DND-41 (cell line): ENCODE measurements at regions not wholly inside any gene's neighbourhood (a gene's known extent, or its start where the extent isn't known, plus 50 kb on each side); places are given as distances from the start of the nearest gene placed in this dataset.

Experiments used
- ATAC-seq: fragments of 200-7000 bp; cut with Tn5 transposase; 3 replicates; pipeline ENCODE4 v1.9.1; 2021; ENCODE audit warnings: low read depth; ENCODE audit not compliant: insufficient read depth
- DNase-seq: peaks from one replicate; pipeline ENCODE4 v3.0.0-alpha.2; 2020
- H2AFZ ChIP-seq: 2 replicates; pipeline ENCODE4 v1.6.0; 2012; ENCODE audit warnings: low read depth, low read length
- H3K27ac ChIP-seq: 2 replicates; pipeline ENCODE4 v1.5.1; 2012; ENCODE audit warnings: low read length, inconsistent platforms
- H3K27me3 ChIP-seq: fragments of 200-600 bp; sonication (generic); 2 replicates; pipeline ENCODE4 v1.6.0; 2012; ENCODE audit warnings: low read length, mild to moderate bottlenecking, inconsistent platforms; ENCODE audit not compliant: insufficient read depth, poor library complexity
- H3K36me3 ChIP-seq: 2 replicates; pipeline ENCODE4 v1.5.1; 2012; ENCODE audit warnings: low read length, inconsistent platforms; ENCODE audit not compliant: insufficient read depth
- H3K4me1 ChIP-seq: 2 replicates; pipeline ENCODE4 v1.5.1; 2012; ENCODE audit warnings: mild to moderate bottlenecking, low read length; ENCODE audit not compliant: insufficient read depth
- H3K4me2 ChIP-seq: 2 replicates; pipeline ENCODE4 v1.6.0; 2012; ENCODE audit warnings: mild to moderate bottlenecking, moderate library complexity, low read length, inconsistent platforms; ENCODE audit not compliant: insufficient read depth
- H3K4me3 ChIP-seq, 2 experiments: fragments of 200-600 bp in 1 of 2; shearing (Covaris generic) in 1 of 2; 2 replicates each; pipeline ENCODE4 v1.5.1; 2012 to 2016; ENCODE audit warnings: inconsistent platforms in 2 of 2, low read length in 2 of 2, mild to moderate bottlenecking in 2 of 2, low read depth in 1 of 2, moderate library complexity in 1 of 2
- H3K79me2 ChIP-seq: 2 replicates; pipeline ENCODE4 v1.6.0; 2012; ENCODE audit warnings: low read length, inconsistent platforms; ENCODE audit not compliant: insufficient read depth
- H3K9ac ChIP-seq: 2 replicates; pipeline ENCODE4 v1.6.0; 2012; ENCODE audit warnings: low read depth, mild to moderate bottlenecking, inconsistent platforms, low read length, moderate library complexity
- H3K9me3 ChIP-seq: 2 replicates; pipeline ENCODE4 v1.5.1; 2012; ENCODE audit warnings: low read length, moderate library complexity, mild to moderate bottlenecking, inconsistent platforms; ENCODE audit not compliant: insufficient read depth, severe bottlenecking
- H4K20me1 ChIP-seq: 2 replicates; pipeline ENCODE4 v1.6.0; 2012; ENCODE audit warnings: low read length; ENCODE audit not compliant: insufficient read depth
- EZH2 ChIP-seq: IDR thresholded peaks from 3 replicates; pipeline ENCODE4 v1.6.1; 2012; ENCODE audit warnings: borderline replicate concordance, low read depth, mild to moderate bottlenecking, moderate library complexity, low read length, inconsistent platforms; ENCODE audit not compliant: severe bottlenecking
- TF ChIP-seq, protein P1 (sequence below): IDR thresholded peaks from 2 replicates; pipeline ENCODE4 v1.5.1; 2012; ENCODE audit warnings: borderline replicate concordance, low read length, moderate library complexity, mild to moderate bottlenecking; ENCODE audit not compliant: poor library complexity, severe bottlenecking; ENCODE audit errors: extremely low read depth

DNA sequence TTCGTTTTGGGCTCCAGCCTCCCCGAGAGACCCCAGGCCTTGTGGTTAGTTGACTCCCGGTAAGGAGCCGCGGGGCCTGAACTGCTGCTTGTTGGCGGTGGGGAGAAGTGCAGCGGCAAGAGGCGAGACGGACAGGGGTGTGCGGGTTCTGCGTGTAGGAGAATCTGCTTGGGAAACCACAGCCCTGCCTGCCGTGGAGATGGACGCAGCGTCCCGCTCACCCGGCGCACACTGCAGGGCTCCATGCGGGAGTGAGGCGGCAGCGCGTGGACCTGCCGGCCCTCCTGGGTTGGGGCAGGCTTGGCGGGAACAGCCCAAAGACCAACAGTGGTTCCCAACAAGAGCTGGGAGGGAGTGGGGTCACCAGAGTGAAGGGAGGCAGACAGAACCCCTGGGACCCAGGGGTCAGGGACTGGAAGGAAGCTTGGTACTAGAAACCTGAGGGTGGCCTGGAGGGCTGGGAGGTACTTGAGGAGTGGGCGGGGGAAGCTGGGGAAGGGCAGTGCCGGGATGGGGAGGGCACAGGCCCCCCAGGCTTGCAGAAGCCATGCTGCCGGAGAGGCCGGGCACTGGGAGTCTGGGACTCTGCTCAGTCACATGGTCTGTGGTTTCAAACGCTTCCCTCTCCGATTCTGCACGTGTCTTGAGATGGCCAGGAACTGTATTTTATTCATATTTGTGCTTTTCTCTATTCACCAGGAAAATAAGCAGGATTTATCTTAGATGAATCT, 70.8 kb downstream of the RGS12 start:
- DNase-seq (no peak), ATAC-seq (no peak)
- no peaks in the 10 kb centered on the region for H3K36me3 ChIP-seq
- no peak overlapping the region for H3K9ac ChIP-seq
- H3K27ac ChIP-seq: no peak overlapping the region
- peaks cover 54% of the 10 kb centered on the region for H4K20me1 ChIP-seq
- no peak overlapping the region for H3K4me2 ChIP-seq
- peaks cover 6% of the 10 kb centered on the region for H3K4me1 ChIP-seq
- no peak overlapping the region for H2AFZ ChIP-seq
- no peaks in the 10 kb centered on the region for H3K79me2 ChIP-seq
- no peak overlapping the region for H3K4me3 ChIP-seq
- no peaks in the 10 kb centered on the region for H3K9me3 ChIP-seq
- H3K27me3 ChIP-seq: peaks cover 3% of the 10 kb centered on the region
- TF ChIP-seq, protein P1, sequence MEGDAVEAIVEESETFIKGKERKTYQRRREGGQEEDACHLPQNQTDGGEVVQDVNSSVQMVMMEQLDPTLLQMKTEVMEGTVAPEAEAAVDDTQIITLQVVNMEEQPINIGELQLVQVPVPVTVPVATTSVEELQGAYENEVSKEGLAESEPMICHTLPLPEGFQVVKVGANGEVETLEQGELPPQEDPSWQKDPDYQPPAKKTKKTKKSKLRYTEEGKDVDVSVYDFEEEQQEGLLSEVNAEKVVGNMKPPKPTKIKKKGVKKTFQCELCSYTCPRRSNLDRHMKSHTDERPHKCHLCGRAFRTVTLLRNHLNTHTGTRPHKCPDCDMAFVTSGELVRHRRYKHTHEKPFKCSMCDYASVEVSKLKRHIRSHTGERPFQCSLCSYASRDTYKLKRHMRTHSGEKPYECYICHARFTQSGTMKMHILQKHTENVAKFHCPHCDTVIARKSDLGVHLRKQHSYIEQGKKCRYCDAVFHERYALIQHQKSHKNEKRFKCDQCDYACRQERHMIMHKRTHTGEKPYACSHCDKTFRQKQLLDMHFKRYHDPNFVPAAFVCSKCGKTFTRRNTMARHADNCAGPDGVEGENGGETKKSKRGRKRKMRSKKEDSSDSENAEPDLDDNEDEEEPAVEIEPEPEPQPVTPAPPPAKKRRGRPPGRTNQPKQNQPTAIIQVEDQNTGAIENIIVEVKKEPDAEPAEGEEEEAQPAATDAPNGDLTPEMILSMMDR: no peak
- no peak for TF ChIP-seq EZH2

DNA sequence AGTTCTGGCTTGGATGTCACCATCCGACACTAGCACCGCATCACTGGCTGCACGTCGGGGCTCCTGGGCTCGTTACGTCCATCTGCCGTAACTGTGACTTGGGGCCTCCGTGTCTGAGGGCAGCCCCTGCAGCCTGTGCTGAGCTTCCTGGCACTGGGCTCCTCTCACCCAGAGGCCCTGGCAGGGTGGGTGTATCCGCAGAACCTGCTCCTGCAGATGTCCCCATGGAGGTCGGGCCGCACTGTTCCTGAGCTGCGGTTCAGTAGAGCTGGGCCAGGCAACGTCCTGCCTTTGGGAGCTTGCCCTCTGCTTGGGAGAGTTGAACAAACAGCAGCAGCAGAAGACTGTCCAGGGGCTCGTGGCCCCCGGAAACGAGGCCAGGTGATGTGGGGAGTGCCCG, 71.4 kb downstream of the RGS12 start:
- H3K36me3 ChIP-seq: no peaks in the 10 kb centered on the region
- no peak overlapping the region for H2AFZ ChIP-seq
- H3K4me2 ChIP-seq: no peak overlapping the region
- no peak overlapping the region for H3K27ac ChIP-seq
- TF ChIP-seq EZH2: no peak
- TF ChIP-seq, protein P1: no peak
- H4K20me1 ChIP-seq: peaks cover 60% of the 10 kb centered on the region
- H3K27me3 ChIP-seq: peaks cover 9% of the 10 kb centered on the region
- no peaks in the 10 kb centered on the region for H3K9me3 ChIP-seq
- H3K4me1 ChIP-seq: peaks cover 13% of the 10 kb centered on the region
- H3K79me2 ChIP-seq: no peaks in the 10 kb centered on the region
- DNase-seq (no peak), ATAC-seq (no peak)
- no peak overlapping the region for H3K9ac ChIP-seq
- H3K4me3 ChIP-seq: no peak overlapping the region

DNA sequence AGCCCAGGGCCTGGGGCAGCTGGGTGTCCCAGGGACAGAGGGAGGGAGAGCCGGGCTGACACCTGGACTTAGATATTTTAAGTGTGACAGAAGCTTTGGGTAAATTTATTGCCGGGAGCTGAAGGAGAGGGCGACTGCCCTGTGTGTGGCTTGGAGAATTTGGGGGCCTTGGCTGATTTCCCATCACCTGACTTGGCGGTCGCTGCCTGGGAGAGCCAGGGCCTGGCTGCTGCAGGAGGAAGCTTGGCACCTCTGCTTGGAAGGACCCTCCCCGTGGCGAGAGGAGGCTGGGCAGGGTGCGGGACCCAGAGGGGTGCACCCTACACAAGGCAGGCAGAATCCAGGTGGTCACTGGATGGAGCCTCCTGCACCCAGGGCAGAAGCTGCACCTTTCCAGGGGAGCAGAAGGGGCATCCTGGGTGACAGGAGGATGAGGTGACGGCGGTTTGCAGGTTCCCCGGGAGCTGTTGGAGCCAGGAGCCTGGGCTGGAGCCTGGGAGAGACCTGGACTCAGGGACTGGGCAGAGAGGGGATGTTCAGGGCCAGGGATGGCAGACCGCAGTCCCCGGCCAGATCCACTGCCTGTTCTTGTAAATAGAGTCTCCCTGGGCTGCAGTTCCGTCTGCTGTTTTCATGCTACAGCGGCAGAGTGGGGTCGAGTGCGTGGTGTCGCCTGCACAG, 72.0 kb downstream of the RGS12 start:
- H3K4me2 ChIP-seq: no peak overlapping the region

More for the DNA sequence above, 72.0 kb downstream of the RGS12 start:
- Histone ChIP-seq H2AFZ (no peak overlapping the region), H3K4me1 (peaks cover 18% of the 10 kb centered on the region), H3K27ac (no peak overlapping the region), H3K27me3 (peaks cover 15% of the 10 kb centered on the region), H4K20me1 (peaks cover 66% of the 10 kb centered on the region), H3K4me3 (no peak overlapping the region), H3K36me3 (no peaks in the 10 kb centered on the region), H3K9ac (no peak overlapping the region), H3K79me2 (no peaks in the 10 kb centered on the region), H3K9me3 (no peaks in the 10 kb centered on the region)
- TF ChIP-seq, protein P1: no peak
- TF ChIP-seq EZH2: no peak
- DNase-seq (no peak), ATAC-seq (no peak)
